ACC112 (cell line): ENCODE measurements at regions not wholly inside any gene's neighbourhood (a gene's known extent, or its start where the extent isn't known, plus 50 kb on each side); places are given as distances from the start of the nearest gene placed in this dataset.

Source experiments
- H2AFZ ChIP-seq: fragments of 200-600 bp; sonication (generic); one replicate; pipeline ENCODE4 v1.6.0; 2017; ENCODE audit warnings: antibody characterized with exemption, low read length; ENCODE audit not compliant: unreplicated experiment
- H3K27ac ChIP-seq: fragments of 200-600 bp; sonication (generic); 2 replicates; pipeline ENCODE4 v1.5.1; 2014; ENCODE audit warnings: low read depth, mild to moderate bottlenecking, antibody characterized with exemption, low read length, moderate library complexity
- H3K27me3 ChIP-seq: fragments of 200-600 bp; sonication (generic); 2 replicates; pipeline ENCODE4 v1.6.1; 2014; ENCODE audit warnings: mild to moderate bottlenecking, antibody characterized with exemption, low read length, moderate library complexity, mixed read lengths; ENCODE audit not compliant: insufficient read depth
- H3K36me3 ChIP-seq: fragments of 200-600 bp; sonication (generic); 2 replicates; pipeline ENCODE4 v1.6.1; 2016; ENCODE audit warnings: mild to moderate bottlenecking, antibody characterized with exemption, low read length, moderate library complexity, mixed read lengths; ENCODE audit not compliant: insufficient read depth
- H3K4me1 ChIP-seq: fragments of 200-600 bp; sonication (generic); one replicate; pipeline ENCODE4 v1.6.1; 2016; ENCODE audit warnings: low read length, mixed read lengths; ENCODE audit not compliant: insufficient read depth, unreplicated experiment, control insufficient read depth
- H3K4me3 ChIP-seq: fragments of 200-600 bp; sonication (generic); 2 replicates; pipeline ENCODE4 v1.5.1; 2014; ENCODE audit warnings: mild to moderate bottlenecking, low read depth, low read length
- H3K79me2 ChIP-seq: fragments of 200-600 bp; sonication (generic); one replicate; pipeline ENCODE4 v1.6.0; 2016; ENCODE audit warnings: low read length; ENCODE audit not compliant: control insufficient read depth, unreplicated experiment, insufficient read depth

GRCh38 chr12:74418573-74418972 lies 119.1 kb upstream of the ATXN7L3B start:
- Histone ChIP-seq H3K27me3 (peaks cover 14% of the 10 kb centered on the region), H3K4me3 (no peak overlapping the region), H3K27ac (no peak overlapping the region), H3K79me2 (no peaks in the 10 kb centered on the region), H3K4me1 (no peaks in the 10 kb centered on the region), H2AFZ (no peak overlapping the region), H3K36me3 (no peaks in the 10 kb centered on the region)

GRCh38 chr12:74424778-74425177 lies 112.9 kb upstream of the ATXN7L3B start:
- Histone ChIP-seq H3K27ac (no peak overlapping the region), H3K36me3 (no peaks in the 10 kb centered on the region), H3K4me3 (no peak overlapping the region), H3K79me2 (no peaks in the 10 kb centered on the region), H2AFZ (no peak overlapping the region), H3K27me3 (peaks cover 9% of the 10 kb centered on the region; the same call in 1 of the 2 replicates), H3K4me1 (no peaks in the 10 kb centered on the region)

DNA sequence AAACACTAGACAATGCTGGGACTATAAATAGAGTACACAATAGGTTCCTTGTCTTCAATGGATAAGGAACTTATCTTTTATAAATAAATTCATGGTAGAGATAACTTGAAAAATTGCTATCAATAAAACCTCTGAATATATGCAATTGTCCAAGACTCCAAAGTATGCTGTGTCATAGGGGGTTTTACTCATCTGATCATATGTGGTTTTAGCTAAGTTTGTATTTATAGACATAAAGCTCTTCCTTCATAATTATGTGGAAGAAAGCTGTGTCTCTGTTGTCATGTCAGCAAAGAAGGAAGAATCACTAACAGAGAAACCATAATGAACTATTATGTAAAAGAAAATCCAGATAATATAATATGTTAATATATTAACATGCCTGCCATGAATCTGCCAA lies 111.5 kb upstream of the ATXN7L3B start:
- Histone ChIP-seq H3K27me3 (0 out of 2 replicates have a peak, but pooled peaks cover 4% of the 10 kb centered on the region), H3K79me2 (no peaks in the 10 kb centered on the region), H2AFZ (no peak overlapping the region), H3K36me3 (no peaks in the 10 kb centered on the region), H3K4me1 (no peaks in the 10 kb centered on the region), H3K27ac (no peak overlapping the region), H3K4me3 (no peak overlapping the region)

DNA sequence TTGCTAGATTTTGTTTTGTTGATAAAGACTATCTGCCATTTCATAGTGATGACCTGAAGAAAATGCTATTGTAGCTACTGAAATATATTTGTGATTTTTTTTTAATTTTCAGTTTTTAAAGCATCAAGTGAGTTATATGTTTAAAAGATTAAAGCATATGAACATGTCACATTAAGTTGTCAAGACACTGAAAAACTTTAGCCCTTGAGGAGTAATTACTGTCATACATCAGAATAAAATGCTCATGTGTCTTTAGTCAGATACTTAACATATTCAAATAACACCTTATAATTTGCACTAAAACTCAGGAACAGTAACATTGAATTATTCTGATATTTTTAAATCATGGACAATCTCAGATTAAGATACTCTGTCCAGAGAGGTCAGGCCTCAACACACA lies 108.1 kb upstream of the ATXN7L3B start:
- Histone ChIP-seq H2AFZ (no peak overlapping the region), H3K27me3 (peaks cover 15% of the 10 kb centered on the region; the same call in 1 of the 2 replicates), H3K79me2 (no peaks in the 10 kb centered on the region), H3K4me1 (no peaks in the 10 kb centered on the region), H3K36me3 (no peaks in the 10 kb centered on the region), H3K4me3 (no peak overlapping the region), H3K27ac (no peak overlapping the region)

DNA sequence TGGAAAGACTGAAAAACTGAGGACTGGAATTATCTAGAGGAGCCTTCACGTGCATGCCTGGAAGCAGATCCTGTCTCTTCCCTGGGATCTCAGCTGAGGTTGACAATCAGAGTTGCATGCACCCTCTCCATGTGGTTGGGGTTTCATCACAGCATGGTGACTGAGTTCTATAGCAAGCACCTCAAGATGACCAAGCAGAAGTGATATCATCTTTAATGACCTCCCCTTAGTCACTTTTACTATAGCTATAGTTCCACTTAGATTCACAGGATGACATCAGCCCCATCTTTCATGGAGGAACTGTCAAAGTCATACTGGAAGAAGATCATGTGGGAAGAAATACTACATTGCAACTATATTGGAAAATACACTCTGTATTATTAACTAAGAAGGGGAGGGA lies 105.8 kb upstream of the ATXN7L3B start:
- no peak overlapping the region for H2AFZ ChIP-seq
- no peaks in the 10 kb centered on the region for H3K79me2 ChIP-seq
- H3K4me1 ChIP-seq = no peaks in the 10 kb centered on the region
- H3K27me3 ChIP-seq = peaks cover 26% of the 10 kb centered on the region
- no peak overlapping the region for H3K4me3 ChIP-seq
- no peaks in the 10 kb centered on the region for H3K36me3 ChIP-seq
- H3K27ac ChIP-seq = no peak overlapping the region

DNA sequence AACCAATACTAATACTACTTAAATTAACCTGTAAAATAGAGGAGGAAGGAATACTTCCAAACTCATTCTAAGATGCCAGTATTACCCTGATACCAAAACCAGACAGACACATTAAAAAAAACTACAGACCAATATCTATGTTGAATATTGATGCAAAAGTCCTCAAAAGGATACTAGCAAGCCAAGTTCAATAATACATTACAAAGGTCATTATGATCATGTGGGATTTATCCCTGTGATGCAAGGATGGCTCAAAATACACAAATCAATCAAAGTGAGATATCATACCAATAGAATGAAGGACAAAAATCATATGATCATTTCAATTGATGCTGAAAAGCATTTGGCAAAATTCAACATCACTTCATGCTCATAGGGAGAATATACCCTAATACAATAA lies 97.2 kb upstream of the ATXN7L3B start:
- Histone ChIP-seq H3K4me1 (no peaks in the 10 kb centered on the region), H3K27me3 (peaks cover 59% of the 10 kb centered on the region), H2AFZ (no peak overlapping the region), H3K4me3 (no peak overlapping the region), H3K27ac (no peak overlapping the region), H3K36me3 (no peaks in the 10 kb centered on the region), H3K79me2 (no peaks in the 10 kb centered on the region)

- H3K4me3 ChIP-seq = no peak overlapping the region
- H3K27me3 ChIP-seq = peaks cover 47% of the 10 kb centered on the region
- no peaks in the 10 kb centered on the region for H3K4me1 ChIP-seq
- H3K79me2 ChIP-seq = no peaks in the 10 kb centered on the region
- H2AFZ ChIP-seq = no peak overlapping the region
- H3K27ac ChIP-seq = no peak overlapping the region
- H3K36me3 ChIP-seq = no peaks in the 10 kb centered on the region
These were observed 95.8 kb upstream of the ATXN7L3B start for GRCh38 chr12:74441872-74442271.

- Histone ChIP-seq H3K27ac (no peak overlapping the region), H3K27me3 (peaks cover 10% of the 10 kb centered on the region; the same call in 1 of the 2 replicates), H3K4me3 (no peak overlapping the region), H3K36me3 (no peaks in the 10 kb centered on the region), H3K4me1 (no peaks in the 10 kb centered on the region), H2AFZ (no peak overlapping the region), H3K79me2 (no peaks in the 10 kb centered on the region)
These were observed 91.2 kb upstream of the ATXN7L3B start for GRCh38 chr12:74446466-74446865.

DNA sequence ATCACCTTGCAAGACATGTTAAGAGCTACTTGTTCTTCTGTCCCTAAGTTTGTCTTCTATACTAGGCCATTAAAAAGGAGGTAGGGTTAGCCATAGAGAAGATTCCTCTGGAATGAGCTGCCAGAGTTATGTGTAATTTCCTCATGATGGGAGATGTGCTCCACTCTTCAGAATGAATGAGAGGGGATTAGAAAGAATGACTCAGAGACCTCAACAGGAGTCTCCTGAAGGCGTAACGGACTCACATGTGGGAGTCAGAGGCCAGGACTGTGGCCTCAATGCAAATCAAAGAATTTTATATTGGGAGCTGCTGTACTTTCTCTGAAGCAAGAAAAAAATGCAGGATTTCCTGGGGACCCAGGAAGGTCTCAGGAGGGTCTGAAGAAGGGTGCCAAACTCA lies 87.8 kb upstream of the ATXN7L3B start:
- H3K27me3 ChIP-seq = no peaks in the 10 kb centered on the region
- H3K27ac ChIP-seq = no peak overlapping the region
- no peaks in the 10 kb centered on the region for H3K79me2 ChIP-seq
- no peaks in the 10 kb centered on the region for H3K4me1 ChIP-seq
- no peak overlapping the region for H3K4me3 ChIP-seq
- H3K36me3 ChIP-seq = no peaks in the 10 kb centered on the region
- no peak overlapping the region for H2AFZ ChIP-seq

DNA sequence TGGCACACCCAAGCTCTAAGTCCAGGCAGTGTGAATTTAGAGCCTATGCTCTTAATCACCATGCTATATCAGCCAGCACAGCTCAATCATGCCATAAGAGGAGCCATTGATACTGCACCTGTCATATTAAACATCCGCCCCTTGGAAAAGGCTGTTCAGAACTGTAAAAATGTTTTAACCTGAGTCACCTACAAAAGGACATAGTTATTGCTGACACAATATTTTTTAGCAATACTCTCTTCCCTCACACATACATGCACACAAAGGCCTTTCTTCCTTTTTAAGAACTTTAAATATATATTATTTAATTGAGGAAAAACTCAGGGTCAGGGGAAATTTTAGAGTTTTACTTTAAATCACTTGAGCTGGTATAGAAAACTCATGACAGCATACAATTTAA lies 83.5 kb upstream of the ATXN7L3B start:
- Histone ChIP-seq H3K27me3 (no peaks in the 10 kb centered on the region), H2AFZ (no peak overlapping the region), H3K4me3 (no peak overlapping the region), H3K79me2 (no peaks in the 10 kb centered on the region), H3K27ac (no peak overlapping the region), H3K4me1 (no peaks in the 10 kb centered on the region), H3K36me3 (no peaks in the 10 kb centered on the region)

DNA sequence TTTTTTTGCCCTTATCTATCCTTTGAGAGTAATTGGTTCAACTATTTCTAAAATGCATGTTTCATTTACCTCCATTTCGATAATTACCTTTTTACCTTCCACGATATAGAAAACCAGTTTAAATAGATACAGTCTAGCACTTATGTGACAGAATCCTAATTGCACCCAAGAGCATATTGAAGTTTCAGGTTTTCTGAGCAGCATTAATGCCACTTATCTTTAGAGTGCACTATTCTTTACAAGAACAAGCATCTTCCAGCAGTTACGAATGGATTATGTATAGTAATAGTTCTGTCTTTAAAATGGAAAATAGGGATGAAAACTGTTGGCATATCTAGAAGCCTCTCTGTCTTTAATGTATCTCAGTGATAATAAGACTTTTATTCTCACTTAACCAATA lies 82.2 kb upstream of the ATXN7L3B start:
- Histone ChIP-seq H3K27ac (no peak overlapping the region), H2AFZ (no peak overlapping the region), H3K36me3 (no peaks in the 10 kb centered on the region), H3K4me1 (no peaks in the 10 kb centered on the region), H3K4me3 (no peak overlapping the region), H3K27me3 (no peaks in the 10 kb centered on the region), H3K79me2 (no peaks in the 10 kb centered on the region)
